Hematopoietic multipotent progenitor cell treated with erythropoietin and hydrocortisone succinate and interleukin-3 and kit ligand, for 8 days (in vitro differentiated cells): ENCODE measurements at regions not wholly inside any gene's neighbourhood (a gene's known extent, or its start where the extent isn't known, plus 50 kb on each side); places are given as distances from the start of the nearest gene placed in this dataset.
"Not testable (repeated sequence)": the region's sequence is repeated elsewhere in the genome, so short reads cannot be mapped to it uniquely, and the experiment has no call there.

ENCODE experiments used
- DNase-seq: peaks from one replicate; pipeline ENCODE4 v3.0.0-alpha.2; 2015

DNA sequence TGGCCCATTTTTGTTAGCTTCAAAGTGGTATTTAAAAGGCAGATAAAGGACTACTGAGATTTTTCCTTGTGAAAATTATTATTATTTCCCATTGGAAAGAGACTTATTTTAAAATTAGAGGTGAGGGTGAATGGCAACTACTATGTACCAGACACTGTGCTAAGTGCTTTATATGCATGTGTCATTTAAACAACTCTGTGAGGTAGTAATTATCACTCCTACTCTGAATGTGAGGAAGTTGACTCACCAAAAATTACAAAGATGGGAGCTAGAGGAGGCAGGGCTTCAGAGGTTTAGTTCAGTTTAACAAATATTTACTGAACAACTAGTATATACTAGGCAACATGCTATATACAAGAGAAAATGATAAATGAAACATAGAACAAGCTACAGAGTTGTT lies 78.2 kb downstream of the MSL3 start:
- no peak for DNase-seq

- no peak for DNase-seq
These were observed 79.4 kb downstream of the MSL3 start for GRCh38 chrX:11837437-11837836.

GRCh38 chrX:11864171-11864570 lies 106.1 kb downstream of the MSL3 start:
- no peak for DNase-seq

DNA sequence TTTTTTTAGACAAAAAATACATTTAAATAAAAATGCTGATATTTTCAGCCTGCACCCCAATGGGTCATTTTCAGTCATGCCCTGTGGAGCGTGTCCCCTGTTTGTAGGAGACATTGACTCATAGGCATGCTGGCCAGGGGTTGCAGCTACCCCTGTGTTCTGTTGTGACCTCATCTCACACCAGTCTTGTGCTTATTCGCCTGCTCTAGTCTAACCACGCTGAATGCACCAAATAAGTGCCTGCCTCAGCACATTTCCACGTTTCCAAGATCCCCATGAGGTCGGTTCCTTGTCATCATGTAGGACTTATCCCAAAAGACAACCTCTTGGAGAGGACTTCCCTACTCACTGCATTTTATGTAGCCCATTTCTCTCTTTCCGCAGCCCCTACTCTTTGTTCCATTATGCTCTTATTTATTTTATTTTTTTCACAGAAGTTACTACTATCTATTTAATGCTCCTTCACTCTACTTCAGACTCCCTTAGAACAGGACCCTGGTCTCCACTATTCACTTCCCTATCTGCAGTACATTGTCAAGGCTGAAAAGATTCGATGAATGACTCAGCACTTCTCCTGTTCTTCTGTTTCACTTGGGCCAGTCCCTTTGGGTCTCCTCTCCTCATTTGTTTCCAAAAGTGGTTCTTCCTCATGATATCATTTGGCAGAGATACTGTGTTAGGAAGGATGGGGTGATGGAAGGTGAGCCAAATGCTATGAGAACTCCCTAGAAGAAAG lies 109.7 kb downstream of the MSL3 start:
- no peak for DNase-seq

DNA sequence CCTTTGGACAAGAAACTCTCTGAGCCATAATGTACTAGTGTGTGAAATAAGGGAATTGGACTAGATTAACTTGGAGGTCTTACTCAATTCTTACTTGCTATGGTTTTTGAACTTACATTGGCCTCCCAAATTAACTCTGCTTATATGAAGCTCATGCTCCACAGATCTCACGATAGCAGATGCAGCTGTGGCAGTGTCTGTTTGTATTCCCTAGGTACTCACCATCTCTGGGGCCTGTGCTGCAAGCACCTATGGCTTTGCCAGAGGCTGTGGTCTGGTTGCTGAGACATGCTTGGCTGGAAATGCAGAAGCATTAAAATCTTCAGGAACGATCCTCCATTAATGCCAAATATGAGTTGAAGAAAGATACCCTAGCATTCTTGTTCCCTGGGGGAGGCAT lies 112.8 kb downstream of the MSL3 start:
- DNase-seq, result no peak

DNA sequence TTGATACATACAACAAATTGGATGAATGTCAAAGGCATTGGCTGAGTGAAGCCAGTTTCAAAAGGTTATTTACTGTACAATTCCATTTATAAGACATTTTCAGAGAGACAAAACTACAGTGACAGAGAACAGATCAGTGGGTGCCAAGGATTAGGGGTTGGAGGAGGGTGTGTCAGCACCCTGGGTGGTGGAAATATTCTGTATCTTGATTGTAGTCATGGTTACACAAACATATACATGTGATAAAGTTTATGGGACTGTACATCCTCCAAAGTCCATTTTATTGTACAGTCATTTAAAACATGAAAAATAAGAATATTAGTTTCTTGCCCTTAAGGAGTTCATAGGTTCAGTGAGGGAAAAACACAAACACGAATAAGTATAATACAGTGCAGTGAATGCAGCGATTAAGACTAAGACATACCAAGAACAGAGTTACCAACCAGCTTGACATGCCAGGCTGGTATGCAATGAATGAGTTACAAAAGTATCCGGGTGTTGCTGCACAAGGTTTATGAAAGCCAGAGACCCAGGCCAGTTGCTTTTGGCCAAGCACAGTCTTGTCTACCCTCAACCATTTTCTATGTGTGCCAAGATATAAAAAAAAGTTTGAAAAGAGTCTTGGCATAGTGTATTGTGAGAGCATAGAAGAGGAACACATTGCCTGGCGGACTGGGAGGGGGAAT lies 123.6 kb downstream of the MSL3 start:
- DNase-seq, result no peak

DNA sequence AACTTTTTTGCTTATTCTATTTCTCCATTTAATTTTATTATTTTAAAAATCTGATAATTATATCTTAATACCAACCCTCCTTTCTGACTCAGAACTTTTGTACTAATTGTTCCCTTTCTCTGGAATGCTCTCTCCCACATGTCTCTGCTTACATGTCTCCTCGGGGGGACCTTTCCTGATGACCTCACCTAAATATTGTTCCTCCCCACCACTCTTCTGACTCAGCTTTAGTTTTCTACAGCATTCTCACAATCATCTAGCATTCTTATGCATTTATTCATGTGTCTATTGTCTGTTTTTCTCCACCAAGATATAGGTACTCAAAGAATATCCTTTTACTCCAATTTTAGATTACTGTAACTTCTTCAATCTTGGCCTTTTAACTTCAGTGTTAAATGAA lies 128.7 kb downstream of the MSL3 start:
- no peak for DNase-seq

GRCh38 chrX:11887175-11887574 lies 129.1 kb downstream of the MSL3 start:
- DNase-seq, result no peak

- DNase-seq, result no peak
These were observed 130.4 kb downstream of the MSL3 start for GRCh38 chrX:11888421-11888820.

GRCh38 chrX:11889791-11890190 lies 131.8 kb downstream of the MSL3 start:
- no peak for DNase-seq

DNA sequence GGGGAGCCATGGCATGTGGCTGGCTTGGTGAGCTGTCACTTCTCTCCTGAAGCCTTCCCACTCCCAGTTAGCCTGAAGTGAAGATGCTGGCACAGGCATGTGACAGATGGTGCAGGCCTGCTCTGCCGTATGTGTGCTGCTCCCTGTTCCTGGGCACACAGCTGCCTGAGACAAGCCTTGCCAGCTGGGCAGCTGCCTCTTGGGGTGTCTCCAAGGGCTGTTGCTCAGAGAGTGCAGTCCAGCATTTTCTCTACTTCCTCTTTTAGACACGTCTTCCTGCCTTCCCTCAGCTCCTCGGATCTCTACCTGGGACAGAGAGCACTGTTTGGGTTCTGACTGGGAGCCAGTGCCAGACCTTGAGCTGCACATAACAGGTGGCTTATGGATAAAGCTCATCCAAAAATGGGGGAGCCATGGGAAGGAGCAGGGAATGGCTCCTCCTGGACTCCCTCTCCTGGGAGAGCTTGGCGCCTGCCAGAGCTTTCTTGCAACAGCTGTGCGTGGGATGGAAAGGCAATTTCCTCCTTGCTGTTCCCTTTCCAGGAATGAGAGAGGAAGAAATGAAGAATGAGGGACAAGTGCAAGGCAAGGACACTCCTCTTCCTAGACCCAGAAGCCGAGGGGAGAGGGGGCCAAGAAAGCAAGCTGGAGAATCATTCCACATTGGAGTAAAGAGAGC lies 132.9 kb downstream of the MSL3 start:
- DNase-seq, result no peak

- no peak for DNase-seq
These were observed 136.1 kb downstream of the MSL3 start for GRCh38 chrX:11893933-11894710.

DNA sequence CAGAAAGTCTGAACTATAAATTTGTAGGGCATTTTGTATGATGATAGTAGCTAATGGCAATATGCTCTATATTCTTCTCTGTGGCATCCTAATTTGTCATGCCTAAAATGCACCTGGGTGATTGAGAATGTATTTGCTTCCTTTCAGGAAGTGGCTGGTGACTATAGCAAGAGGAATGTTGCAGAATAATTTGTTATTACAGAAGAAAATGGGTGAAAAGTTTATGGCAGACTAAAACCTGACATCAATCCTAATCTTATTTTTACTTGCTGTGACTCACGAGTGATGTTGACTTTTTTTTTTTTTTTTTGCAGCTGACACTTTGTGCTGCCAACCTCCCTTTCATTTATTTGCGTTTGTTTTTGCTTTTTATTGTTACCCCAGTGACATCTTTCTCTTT lies 141.1 kb downstream of the MSL3 start:
- no peak for DNase-seq

- DNase-seq, result not testable (repeated sequence)
These were observed 147.9 kb downstream of the MSL3 start for GRCh38 chrX:11905933-11906332.

DNA sequence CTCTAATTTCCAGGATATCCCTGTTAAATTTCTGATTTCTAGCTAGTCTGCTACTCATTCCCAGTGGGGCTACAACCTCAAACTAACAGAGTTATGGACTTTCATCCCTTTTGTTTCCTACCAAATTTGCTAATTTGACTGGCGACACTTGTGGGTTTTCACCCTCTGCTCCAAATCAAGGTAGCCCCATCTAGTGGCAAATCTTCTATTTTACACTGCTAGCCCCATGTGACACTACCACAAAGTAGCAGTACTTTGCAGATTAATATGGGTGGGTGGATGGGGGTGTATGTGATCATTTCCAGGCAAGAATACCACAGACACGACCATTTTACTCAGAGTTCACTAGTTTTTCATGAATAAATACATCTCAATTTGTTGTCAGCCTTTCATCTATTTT lies 150.3 kb downstream of the MSL3 start:
- peak; percentile 20 for DNase-seq

GRCh38 chrX:11913001-11913400 lies 155.0 kb downstream of the MSL3 start:
- no peak for DNase-seq

DNA sequence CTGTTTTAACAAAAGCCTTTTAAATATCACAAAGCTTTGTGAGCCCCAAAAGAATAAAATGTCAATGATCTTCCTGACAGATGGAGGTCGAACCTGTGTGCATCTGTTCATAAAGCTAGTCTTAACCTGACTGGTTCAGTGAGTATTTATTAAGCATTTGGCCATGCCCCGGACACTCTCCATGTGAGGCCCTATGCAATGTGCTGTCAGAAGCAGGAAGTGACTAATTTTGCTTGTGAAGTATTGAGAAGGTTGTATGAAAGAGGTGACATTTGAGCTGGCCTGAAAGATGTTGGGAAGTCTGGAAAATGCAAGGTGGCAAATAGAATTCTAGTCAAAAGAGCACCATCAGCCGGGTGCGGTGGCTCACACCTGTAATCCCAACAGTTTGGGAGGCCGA lies 171.4 kb downstream of the MSL3 start:
- no peak for DNase-seq

DNA sequence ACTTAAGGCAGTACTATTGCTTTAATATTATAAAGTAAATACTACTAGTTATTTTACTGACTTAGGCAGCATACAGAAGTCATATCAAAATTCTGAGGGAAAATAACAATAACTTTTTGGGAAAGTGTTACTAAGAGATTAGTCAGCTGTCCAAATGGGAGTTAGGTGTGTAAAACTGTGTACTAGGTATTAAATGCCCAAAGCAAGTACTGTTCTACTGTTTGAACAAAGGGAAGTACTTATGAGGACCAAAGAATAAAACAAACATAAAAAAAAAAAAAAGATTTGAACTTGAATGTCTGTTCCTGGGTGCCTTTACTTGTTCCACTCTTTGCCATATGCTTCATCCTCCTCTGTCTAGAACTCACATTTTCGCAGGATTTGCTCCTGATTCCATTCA lies 174.4 kb downstream of the MSL3 start:
- no peak for DNase-seq

DNA sequence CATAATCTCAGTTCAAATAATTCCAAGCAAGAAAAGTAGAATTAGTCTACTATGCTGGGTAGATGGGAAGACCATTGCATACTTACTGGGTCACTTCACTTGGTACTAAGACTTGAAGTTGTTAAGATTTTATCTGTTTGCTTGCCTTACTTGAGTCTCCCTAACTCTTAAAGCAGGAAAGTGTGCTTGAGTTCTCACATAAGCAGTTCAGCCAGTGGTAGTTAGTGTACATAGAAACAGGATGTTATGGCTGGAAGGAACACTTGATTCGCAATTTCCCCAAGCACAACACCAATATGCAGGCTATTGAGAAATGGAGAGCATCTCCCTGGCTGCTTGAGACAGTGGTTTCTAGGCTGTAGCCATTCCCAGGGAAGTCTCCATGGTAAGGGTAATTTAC lies 176.1 kb downstream of the MSL3 start:
- no peak for DNase-seq

- DNase-seq, result no peak
These were observed 183.5 kb downstream of the MSL3 start for GRCh38 chrX:11941571-11941970.

GRCh38 chrX:11944501-11944900 lies 186.5 kb downstream of the MSL3 start:
- peak; percentile 1 for DNase-seq

- DNase-seq, result no peak
These were observed 189.0 kb upstream of the FRMPD4 start for GRCh38 chrX:11949291-11949690.

GRCh38 chrX:11952176-11952720 lies 186.0 kb upstream of the FRMPD4 start:
- no peak for DNase-seq
